GM12864 (cell line): ENCODE measurements at regions not wholly inside any gene's neighbourhood (a gene's known extent, or its start where the extent isn't known, plus 50 kb on each side); places are given as distances from the start of the nearest gene placed in this dataset.

ENCODE experiments used
- DNase-seq: peaks from one replicate; pipeline ENCODE4 v3.0.0-alpha.2; 2011; ENCODE audit warnings: low read depth
- H3K4me3 ChIP-seq: 2 replicates; pipeline ENCODE4 v1.5.1; 2011; ENCODE audit warnings: mild to moderate bottlenecking, low read depth, low read length, control low read depth
- TF ChIP-seq, protein P1 (sequence below): IDR thresholded peaks from 2 replicates; pipeline ENCODE4 v1.5.1; 2011; ENCODE audit warnings: low read depth, mild to moderate bottlenecking, moderate library complexity, low read length, control low read depth, inconsistent platforms; ENCODE audit errors: missing control alignments

DNA sequence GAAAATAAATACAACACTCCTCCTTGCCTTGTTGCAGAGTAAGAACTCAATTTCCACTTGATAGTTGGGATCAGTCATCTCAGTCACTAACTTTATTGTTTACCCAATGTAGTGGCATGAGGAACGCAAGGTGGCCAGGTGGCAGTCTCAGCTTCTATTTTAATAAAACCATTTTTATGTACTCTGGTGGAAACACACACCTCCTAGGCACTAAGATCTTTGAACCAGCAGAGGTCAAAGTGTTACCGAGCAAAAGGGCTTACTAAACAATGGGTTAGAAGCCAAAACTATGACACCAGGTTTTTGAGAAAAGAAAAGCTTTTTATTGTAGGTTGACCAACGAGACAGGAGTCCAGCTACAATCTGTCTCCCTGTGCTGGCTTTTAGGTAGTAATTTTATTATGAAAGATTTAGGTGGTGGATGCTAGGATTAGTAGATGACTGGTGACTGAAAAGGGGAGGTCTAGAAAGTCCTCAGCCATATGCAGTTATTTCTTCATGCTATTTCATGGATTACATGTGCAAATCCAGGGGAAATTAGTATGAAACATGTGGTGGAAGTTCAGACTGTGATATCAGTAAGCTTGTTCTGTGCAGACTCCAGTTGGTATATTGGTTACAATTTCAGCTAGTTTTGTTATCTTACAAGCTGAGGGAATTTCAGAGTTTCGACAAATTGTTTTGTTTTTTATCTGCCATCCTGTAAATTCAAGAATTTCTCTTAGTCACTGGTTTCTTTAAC, 122.3 kb downstream of the PCTP start:
- TF ChIP-seq, protein P1, sequence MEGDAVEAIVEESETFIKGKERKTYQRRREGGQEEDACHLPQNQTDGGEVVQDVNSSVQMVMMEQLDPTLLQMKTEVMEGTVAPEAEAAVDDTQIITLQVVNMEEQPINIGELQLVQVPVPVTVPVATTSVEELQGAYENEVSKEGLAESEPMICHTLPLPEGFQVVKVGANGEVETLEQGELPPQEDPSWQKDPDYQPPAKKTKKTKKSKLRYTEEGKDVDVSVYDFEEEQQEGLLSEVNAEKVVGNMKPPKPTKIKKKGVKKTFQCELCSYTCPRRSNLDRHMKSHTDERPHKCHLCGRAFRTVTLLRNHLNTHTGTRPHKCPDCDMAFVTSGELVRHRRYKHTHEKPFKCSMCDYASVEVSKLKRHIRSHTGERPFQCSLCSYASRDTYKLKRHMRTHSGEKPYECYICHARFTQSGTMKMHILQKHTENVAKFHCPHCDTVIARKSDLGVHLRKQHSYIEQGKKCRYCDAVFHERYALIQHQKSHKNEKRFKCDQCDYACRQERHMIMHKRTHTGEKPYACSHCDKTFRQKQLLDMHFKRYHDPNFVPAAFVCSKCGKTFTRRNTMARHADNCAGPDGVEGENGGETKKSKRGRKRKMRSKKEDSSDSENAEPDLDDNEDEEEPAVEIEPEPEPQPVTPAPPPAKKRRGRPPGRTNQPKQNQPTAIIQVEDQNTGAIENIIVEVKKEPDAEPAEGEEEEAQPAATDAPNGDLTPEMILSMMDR = no peak
- H3K4me3 ChIP-seq = no peak overlapping the region
- no peak for DNase-seq

DNA sequence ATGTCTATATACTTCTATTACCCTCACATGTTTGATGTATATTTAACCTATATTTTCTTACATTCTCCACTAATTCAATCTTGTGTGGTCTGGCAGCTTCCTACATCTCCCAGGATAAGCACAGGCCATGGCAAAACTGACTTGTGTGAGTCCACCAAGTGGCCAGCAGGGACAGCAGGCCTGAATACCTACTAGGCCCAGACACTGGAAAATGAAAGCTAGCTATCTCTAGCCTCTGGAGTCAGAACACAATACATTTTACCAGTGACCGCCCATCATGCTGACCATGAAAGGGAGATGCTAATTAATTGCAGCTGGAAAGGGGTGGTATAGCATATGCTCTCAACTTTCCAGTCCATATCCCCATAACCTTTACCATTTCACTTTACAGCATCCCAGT, 132.3 kb downstream of the PCTP start:
- no peak overlapping the region for H3K4me3 ChIP-seq
- TF ChIP-seq, protein P1 = no peak
- DNase-seq = no peak

DNA sequence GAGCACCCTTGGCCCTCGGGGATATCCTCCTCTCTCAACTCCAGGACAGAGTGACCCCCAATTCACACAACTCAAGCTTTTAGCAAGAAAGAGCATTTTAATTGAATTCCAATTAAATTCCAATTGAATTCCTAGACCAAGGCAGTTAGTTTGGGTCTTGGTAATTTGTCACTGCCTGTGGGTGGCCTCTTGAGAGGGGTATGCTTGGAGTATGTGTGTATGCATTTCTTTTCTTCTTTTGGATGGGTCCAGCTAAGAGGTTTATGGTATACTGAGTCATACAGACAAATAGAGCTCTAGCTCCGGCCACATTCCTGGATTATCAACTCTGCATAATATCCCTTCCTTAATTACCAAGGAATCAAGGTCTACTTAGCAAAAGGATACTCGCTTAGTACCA, 136.7 kb downstream of the PCTP start:
- no peak overlapping the region for H3K4me3 ChIP-seq
- DNase-seq = no peak
- TF ChIP-seq, protein P1 = no peak

DNA sequence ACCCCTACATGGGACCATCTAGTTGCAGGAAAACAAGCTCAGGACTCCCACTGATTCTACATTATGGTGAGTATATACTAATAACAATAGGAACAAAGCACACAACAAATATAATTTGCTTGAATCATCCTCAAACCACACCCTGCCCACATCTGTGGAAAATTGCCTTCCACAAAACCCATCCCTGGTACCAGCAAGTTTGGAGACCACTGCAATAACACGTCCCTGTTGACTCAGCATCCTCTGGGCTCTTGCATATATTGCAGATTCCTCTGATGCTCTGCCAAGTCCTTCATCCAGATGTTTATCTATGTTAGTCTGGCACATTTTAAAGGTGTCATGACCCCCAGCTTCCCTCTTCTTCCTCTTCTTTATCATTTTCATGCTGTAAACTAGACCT, 138.4 kb downstream of the PCTP start:
- TF ChIP-seq, protein P1 = no peak
- DNase-seq = no peak
- no peak overlapping the region for H3K4me3 ChIP-seq

DNA sequence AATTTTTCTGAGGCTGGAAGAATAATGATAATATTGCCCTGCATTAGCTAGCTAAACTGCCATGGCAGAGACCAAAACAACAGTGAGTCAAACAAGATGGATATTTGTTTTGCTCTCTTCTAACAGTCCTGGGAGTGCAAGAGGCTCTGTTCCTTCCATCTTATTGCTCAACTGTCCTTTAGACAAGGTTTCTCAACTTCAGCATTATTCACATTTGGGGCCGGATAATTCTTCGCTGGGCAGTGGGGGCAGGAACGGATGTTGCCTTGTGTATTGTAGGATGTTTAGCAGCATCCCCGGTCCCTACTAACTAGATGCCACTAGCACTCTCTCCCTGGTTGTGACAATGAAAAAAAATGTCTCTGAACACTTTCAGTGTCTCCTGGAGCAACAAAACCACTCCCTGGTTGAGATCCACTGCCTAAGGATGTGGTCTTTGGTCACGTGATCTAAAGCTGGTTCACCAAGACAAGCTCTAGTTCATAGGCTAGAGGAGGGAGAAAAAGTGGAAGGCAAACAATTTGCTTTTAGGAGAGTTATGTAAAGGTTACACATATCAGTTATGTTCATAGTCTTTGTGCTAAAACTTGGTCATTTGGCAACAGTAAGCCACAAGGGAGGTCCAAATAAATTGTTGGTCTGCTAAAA, 144.4 kb downstream of the PCTP start:
- TF ChIP-seq, protein P1 = no peak
- H3K4me3 ChIP-seq = no peak overlapping the region
- no peak for DNase-seq

DNA sequence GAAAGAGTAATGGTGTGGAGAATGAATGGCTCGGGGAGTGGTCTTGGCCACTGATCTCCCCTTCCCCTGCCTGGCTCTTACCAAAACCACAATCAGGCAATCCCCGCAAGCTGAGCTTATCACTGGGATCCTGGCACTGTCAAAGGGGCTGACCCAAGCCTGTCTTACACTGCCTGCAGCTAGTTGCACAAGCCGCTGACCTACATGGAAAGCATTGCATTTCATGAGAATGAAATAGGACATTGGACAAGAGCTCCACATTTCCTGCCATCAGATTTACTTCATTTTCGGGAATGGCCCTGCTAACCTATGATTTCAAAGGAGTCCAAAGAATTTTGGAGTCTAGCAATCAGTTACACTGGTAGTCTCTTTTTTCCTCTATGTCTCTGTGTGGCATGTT, 146.4 kb downstream of the PCTP start:
- no peak for DNase-seq
- no peak overlapping the region for H3K4me3 ChIP-seq
- TF ChIP-seq, protein P1 = no peak

DNA sequence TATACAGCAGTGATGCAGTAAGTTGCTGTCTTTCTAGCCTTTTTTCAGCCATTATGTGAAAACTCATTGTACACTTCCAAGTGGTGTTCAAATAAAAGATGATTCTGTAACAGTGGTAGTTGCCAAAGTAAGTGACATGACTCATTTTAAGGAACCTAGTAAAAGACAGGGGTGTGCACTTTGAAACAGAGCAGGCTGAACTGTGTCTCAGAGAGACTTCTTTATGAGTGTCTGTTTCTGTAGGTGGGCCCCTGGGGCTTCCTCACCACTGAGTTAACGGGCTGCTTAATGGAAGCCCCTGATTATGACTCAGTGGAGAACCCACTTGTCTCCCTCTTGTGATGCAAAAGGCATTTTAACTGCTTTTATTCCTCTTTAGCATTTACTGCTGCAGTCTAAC, 147.3 kb downstream of the PCTP start:
- TF ChIP-seq, protein P1 = no peak
- no peak overlapping the region for H3K4me3 ChIP-seq
- DNase-seq = no peak
